GM12878 (cell line): ENCODE measurements at regions not wholly inside any gene's neighbourhood (a gene's known extent, or its start where the extent isn't known, plus 50 kb on each side); places are given as distances from the start of the nearest gene placed in this dataset.

Source experiments
- ATAC-seq: fragments of 200-7000 bp; cut with Tn5 transposase; 3 replicates; pipeline ENCODE4 v1.9.1; 2020; ENCODE audit warnings: mild to moderate bottlenecking, moderate library complexity
- BruUV-seq: library from RNA; stranded (reverse); fragments of 400-500 nt; replicated peaks from 2 replicates; lab custom pipeline; 2021; lab: Mats Ljungman, UMichigan
- CTCF ChIA-PET: fragments of 300-600 bp; sonication (Branson Sonifier 250); formaldehyde crosslinking; extraction: SDS; loops from one replicate; lab custom pipeline; 2021; ENCODE audit warnings: inconsistent platforms; lab: Yijun Ruan, JAX
- POLR2A ChIA-PET: fragments of 350-600 bp; formaldehyde crosslinking; extraction: SDS; loops from one replicate; lab custom pipeline; 2021; ENCODE audit warnings: inconsistent platforms; lab: Charles Lee
- RAD21 ChIA-PET: fragments of 300-600 bp; sonication (Branson Sonifier 250); formaldehyde crosslinking; loops from one replicate; lab custom pipeline; 2023; ENCODE audit warnings: antibody characterized with exemption; ENCODE audit not compliant: unreplicated experiment; lab: Charles Lee
- SMC1A ChIA-PET: fragments of 300-600 bp; sonication (Branson Sonifier 250); formaldehyde crosslinking; loops from one replicate; lab custom pipeline; 2023; ENCODE audit not compliant: unreplicated experiment, uncharacterized antibody; lab: Charles Lee
- DNase-seq: peaks from one replicate; pipeline ENCODE4 v3.0.0-alpha.2; 2011; ENCODE audit warnings: low read depth, low spot score
- FAIRE-seq: peaks from 3 replicates; lab custom pipeline; 2011; peaks lifted over from hg19 to GRCh38; lab: Jason Lieb, UNC
- H2AFZ ChIP-seq: 2 replicates; pipeline ENCODE4 v1.6.0; 2011; ENCODE audit warnings: low read depth, low read length, control low read depth; ENCODE audit not compliant: control insufficient read depth
- H3K27ac ChIP-seq: 2 replicates; pipeline ENCODE4 v1.5.1; 2011; ENCODE audit warnings: control low read depth; ENCODE audit not compliant: control insufficient read depth, insufficient read depth
- H3K27me3 ChIP-seq, 2 experiments: replicated peaks in 1 of 2; 2 replicates each; pipeline versions ENCODE4 v1.6.0 to v1.6.1; 2011; ENCODE audit warnings: low read length in 1 of 2; ENCODE audit not compliant: control insufficient read depth in 2 of 2, insufficient read depth in 2 of 2
- H3K36me3 ChIP-seq, 2 experiments: 2 replicates each; pipeline ENCODE4 v1.5.1; 2011; ENCODE audit warnings: low read length in 1 of 2; ENCODE audit not compliant: control insufficient read depth in 2 of 2, insufficient read depth in 2 of 2
- H3K4me1 ChIP-seq: 2 replicates; pipeline ENCODE4 v1.6.1; 2011; ENCODE audit warnings: mild to moderate bottlenecking, low read length, moderate library complexity, mixed read lengths; ENCODE audit not compliant: control insufficient read depth, insufficient read depth
- H3K4me2 ChIP-seq: 2 replicates; pipeline ENCODE4 v1.6.0; 2011; ENCODE audit warnings: control low read depth; ENCODE audit not compliant: control insufficient read depth, insufficient read depth
- H3K4me3 ChIP-seq: fragments of 200-600 bp; sonication (generic); 2 replicates; pipeline ENCODE4 v1.5.1; 2016
- H3K79me2 ChIP-seq: 2 replicates; pipeline ENCODE4 v1.6.0; 2011; ENCODE audit warnings: low read length; ENCODE audit not compliant: control insufficient read depth, insufficient read depth
- H3K9ac ChIP-seq: 2 replicates; pipeline ENCODE4 v1.8.0; 2011; ENCODE audit warnings: low read length, control low read depth, mixed read lengths; ENCODE audit not compliant: control insufficient read depth, insufficient read depth
- H3K9me3 ChIP-seq: replicated peaks from 3 replicates; pipeline ENCODE4 v1.5.1; 2011; ENCODE audit warnings: mild to moderate bottlenecking, low read length; ENCODE audit not compliant: control insufficient read depth, insufficient read depth
- H4K20me1 ChIP-seq: 2 replicates; pipeline ENCODE4 v1.6.0; 2011; ENCODE audit not compliant: control insufficient read depth, insufficient read depth
- E4F1 ChIP-seq: fragments of 450-650 bp; IDR thresholded peaks from 2 replicates; pipeline ENCODE4 v1.6.1; 2018; ENCODE audit warnings: borderline replicate concordance, mild to moderate bottlenecking; ENCODE audit not compliant: partially characterized antibody
- ELK1 ChIP-seq: IDR thresholded peaks from 2 replicates; pipeline ENCODE4 v1.6.1; 2012; ENCODE audit warnings: low read depth, low read length, improper control_type of control experiment
- ESRRA ChIP-seq: IDR thresholded peaks from 2 replicates; pipeline ENCODE4 v1.6.1; 2012; ENCODE audit warnings: mild to moderate bottlenecking, low read length, improper control_type of control experiment
- HDAC2 ChIP-seq: fragments of 200-600 bp; sonication (generic); IDR thresholded peaks from 2 replicates; pipeline ENCODE4 v1.6.1; 2017
- IRF5 ChIP-seq: fragments of 450-650 bp; IDR thresholded peaks from 2 replicates; pipeline ENCODE4 v1.6.1; 2017; ENCODE audit warnings: borderline replicate concordance
- NFIC ChIP-seq: IDR thresholded peaks from 2 replicates; pipeline ENCODE4 v1.6.1; 2012; ENCODE audit warnings: low read depth, mild to moderate bottlenecking, inconsistent platforms, low read length, moderate library complexity
- SREBF1 ChIP-seq: IDR thresholded peaks from 2 replicates; pipeline ENCODE4 v1.6.1; 2012; ENCODE audit warnings: mild to moderate bottlenecking, low read length
- YY1 ChIP-seq: IDR thresholded peaks from 2 replicates; pipeline ENCODE4 v1.6.1; 2011; ENCODE audit warnings: low read depth, mild to moderate bottlenecking, low read length
- WGBS: methylation state at CpG from one replicate; pipeline ENCODE4 v1.1.6; 2016; ENCODE audit warnings: low lambda C conversion rate; ENCODE audit not compliant: insufficient replicate concordance, insufficient coverage; ENCODE audit errors: missing lambda C conversion rate; 5-methylcytosine and 5-hydroxymethylcytosine counted together
- in situ Hi-C: fragments of 300-500 bp; cut with MboI; formaldehyde crosslinking; loops from 9 replicates; pipeline ENCODE4 v1.14.3; 2018; ENCODE audit warnings: mixed read lengths
- intact Hi-C: fragments of 100-400 bp; cut with micrococcal nuclease; formaldehyde crosslinking; loops from one replicate; pipeline ENCODE4 v1.14.2; 2022; ENCODE audit not compliant: unreplicated experiment

- FAIRE-seq (no peak), ATAC-seq (no peak), DNase-seq (no peak)
- no TSS peak for BruUV-seq
- H4K20me1 ChIP-seq, result no peaks in the 10 kb centered on the region
- ChIA-PET CTCF (interaction anchor here (0.6 kb wide), 1 partner anchor 64 kb away, joined by 3 read pairs; no protein-coding TSS in a partner anchor), POLR2A (no interaction called here), RAD21 (no interaction called here)
- H3K9ac ChIP-seq, result no peak overlapping the region
- no peaks in the 10 kb centered on the region for H3K79me2 ChIP-seq
- no peaks in the 10 kb centered on the region for H3K9me3 ChIP-seq
- no peaks in the 10 kb centered on the region for H3K36me3 ChIP-seq
- no peak overlapping the region for H3K27ac ChIP-seq
- H3K4me1 ChIP-seq, result no peaks in the 10 kb centered on the region
- H3K4me3 ChIP-seq, result no peak overlapping the region
- no peaks in the 10 kb centered on the region for H3K27me3 ChIP-seq
- no peak overlapping the region for H3K4me2 ChIP-seq
- no peak overlapping the region for H2AFZ ChIP-seq
- WGBS, result 76% methylated on average over 4 of the region's 4 CpGs
- no peak for TF ChIP-seq SREBF1
- TF ChIP-seq IRF5, result no peak
- TF ChIP-seq, all 136 proteins: peak for 0
- intact Hi-C loops, result no loop called here
- SMC1A ChIA-PET, result no interaction called here
- in situ Hi-C loops, result no loop called here
These were observed 99.9 kb upstream of the FAM216B start for GRCh38 chr13:42681326-42682100.

GRCh38 chr13:42684226-42684625 is 97.2 kb upstream of the FAM216B start:
- DNase-seq (no peak), ATAC-seq (no peak), FAIRE-seq (no peak)
- ChIA-PET SMC1A (interaction anchor here (1.0 kb wide), 1 partner anchor 21 kb away, joined by 3 read pairs; no protein-coding TSS in a partner anchor), POLR2A (no interaction called here), CTCF (interaction anchor here (1.4 to 1.7 kb wide), 2 partner anchors 89 to 422 kb away, joined by 3 read pairs; no protein-coding TSS in a partner anchor), RAD21 (no interaction called here)
- 18% methylated on average over 2 of the region's 2 CpGs for WGBS
- H3K36me3 ChIP-seq, result no peaks in the 10 kb centered on the region
- no peaks in the 10 kb centered on the region for H4K20me1 ChIP-seq
- H3K27me3 ChIP-seq, result no peaks in the 10 kb centered on the region
- H3K27ac ChIP-seq, result no peak overlapping the region
- no peak overlapping the region for H3K9ac ChIP-seq
- in situ Hi-C loops, result no loop called here
- no peaks in the 10 kb centered on the region for H3K79me2 ChIP-seq
- H3K4me3 ChIP-seq, result no peak overlapping the region
- intact Hi-C loops, result no loop called here
- H3K4me1 ChIP-seq, result no peaks in the 10 kb centered on the region
- no peak overlapping the region for H2AFZ ChIP-seq
- H3K9me3 ChIP-seq, result no peaks in the 10 kb centered on the region
- no TSS peak for BruUV-seq
- H3K4me2 ChIP-seq, result no peak overlapping the region
- TF ChIP-seq ELK1 (no peak), E4F1 (no peak), ESRRA (no peak), HDAC2 (no peak), NFIC (no peak), YY1 (no peak)
